ENCODE measurements at regions not wholly inside any gene's neighbourhood (a gene's known extent, or its start where the extent isn't known, plus 50 kb on each side); places are given as distances from the start of the nearest gene placed in this dataset.

DNA sequence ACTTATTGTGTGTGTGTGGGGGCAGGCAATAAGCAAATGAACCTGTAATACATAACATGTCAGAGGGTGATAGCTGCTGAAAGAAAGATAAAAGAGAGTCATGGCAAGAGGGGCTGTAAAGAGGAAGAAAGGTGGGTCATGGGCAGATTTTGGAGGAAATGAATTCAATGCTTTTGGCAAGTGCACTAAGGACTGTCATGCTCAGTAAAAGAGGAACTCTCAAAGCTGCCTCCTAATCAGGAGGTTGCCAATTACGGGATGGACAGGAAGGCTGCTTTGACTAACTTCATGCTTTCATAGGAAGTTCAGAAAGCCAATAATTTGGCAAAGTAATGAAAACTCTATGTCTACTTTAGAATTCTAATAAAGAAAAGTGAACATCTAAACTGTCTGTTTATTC, 401.2 kb downstream of the SH2D4B start:
- WGBS, 5 donors, result 47 to 67% (median 53%) methylated on average over 1 of the region's 1 CpG
- no peak for DNase-seq
- TF ChIP-seq POLR2A (IDR thresholded peaks at IDR 0.05), result no peak

DNA sequence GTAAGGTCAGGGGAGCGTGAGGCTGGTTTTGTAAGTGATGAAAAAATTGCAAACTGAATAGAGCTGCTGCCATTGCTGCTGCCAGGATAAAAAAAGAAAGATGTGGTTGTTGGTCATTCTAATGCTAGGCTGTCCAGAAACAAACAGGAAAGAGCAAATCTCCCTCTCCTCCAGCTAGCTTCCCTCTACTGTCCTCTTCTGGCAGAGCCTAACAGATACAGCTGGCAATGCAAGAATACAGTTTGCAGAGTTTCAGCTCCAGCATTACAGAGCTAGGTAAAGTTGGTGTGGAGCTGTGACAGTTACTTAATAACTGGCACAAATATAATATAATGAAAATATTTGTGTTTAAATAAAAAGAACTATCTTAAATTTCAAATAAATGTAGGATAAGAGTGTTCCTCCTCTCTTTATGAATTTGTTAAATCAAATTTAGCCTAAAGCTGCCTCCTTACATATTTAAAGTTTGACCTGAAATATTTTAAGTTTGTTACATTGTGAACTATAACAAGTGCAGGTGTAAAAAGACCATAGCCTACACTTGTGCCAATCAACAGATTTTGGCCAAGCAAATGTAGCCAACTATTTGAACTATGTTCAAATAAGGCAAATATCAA, 407.7 kb downstream of the SH2D4B start:
- no peaks in the 10 kb centered on the region for H3K36me3 ChIP-seq

More for the DNA sequence above, 401.2 kb downstream of the SH2D4B start:
- no peak overlapping the region for H3K4me3 ChIP-seq
- no peaks in the 10 kb centered on the region for H3K9me3 ChIP-seq
- no peaks in the 10 kb centered on the region for H3K27me3 ChIP-seq
- intact Hi-C loops (cut with DNase I; ENCODE audit: low total_unique reads), result no loop called here
- no peaks in the 10 kb centered on the region for H3K36me3 ChIP-seq
- no peaks in the 10 kb centered on the region for H3K4me1 ChIP-seq
- no peak overlapping the region for H3K27ac ChIP-seq

DNA sequence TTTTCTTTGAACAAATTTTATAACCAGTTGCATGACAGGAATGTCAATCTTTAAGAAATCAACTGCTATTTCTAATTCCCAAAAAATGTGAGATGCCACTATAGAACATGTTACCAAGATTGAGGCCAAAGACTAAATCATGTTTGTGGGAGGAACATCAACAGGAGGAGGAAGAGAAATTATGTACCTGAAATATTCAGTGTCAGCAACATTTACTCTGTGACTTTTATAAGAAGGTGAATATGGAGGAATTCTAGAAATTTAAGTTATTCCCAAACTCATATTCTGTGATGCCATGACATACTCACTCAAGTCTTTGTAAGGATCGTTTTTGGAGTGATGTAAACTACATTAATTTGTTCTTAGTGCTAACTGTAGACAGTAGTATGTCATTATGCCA, 408.4 kb downstream of the SH2D4B start:
- 32 to 44% (median 36%) methylated on average over 1 of the region's 1 CpG for WGBS, 5 donors
- no peaks in the 10 kb centered on the region for H3K36me3 ChIP-seq
- H3K9me3 ChIP-seq, result no peaks in the 10 kb centered on the region
- DNase-seq, result no peak
- TF ChIP-seq EP300 (IDR thresholded peaks at IDR 0.05) (no peak), POLR2AphosphoS5 (IDR thresholded peaks at IDR 0.05) (no peak), POLR2A (IDR thresholded peaks at IDR 0.05) (no peak)
- TF ChIP-seq, protein P1, sequence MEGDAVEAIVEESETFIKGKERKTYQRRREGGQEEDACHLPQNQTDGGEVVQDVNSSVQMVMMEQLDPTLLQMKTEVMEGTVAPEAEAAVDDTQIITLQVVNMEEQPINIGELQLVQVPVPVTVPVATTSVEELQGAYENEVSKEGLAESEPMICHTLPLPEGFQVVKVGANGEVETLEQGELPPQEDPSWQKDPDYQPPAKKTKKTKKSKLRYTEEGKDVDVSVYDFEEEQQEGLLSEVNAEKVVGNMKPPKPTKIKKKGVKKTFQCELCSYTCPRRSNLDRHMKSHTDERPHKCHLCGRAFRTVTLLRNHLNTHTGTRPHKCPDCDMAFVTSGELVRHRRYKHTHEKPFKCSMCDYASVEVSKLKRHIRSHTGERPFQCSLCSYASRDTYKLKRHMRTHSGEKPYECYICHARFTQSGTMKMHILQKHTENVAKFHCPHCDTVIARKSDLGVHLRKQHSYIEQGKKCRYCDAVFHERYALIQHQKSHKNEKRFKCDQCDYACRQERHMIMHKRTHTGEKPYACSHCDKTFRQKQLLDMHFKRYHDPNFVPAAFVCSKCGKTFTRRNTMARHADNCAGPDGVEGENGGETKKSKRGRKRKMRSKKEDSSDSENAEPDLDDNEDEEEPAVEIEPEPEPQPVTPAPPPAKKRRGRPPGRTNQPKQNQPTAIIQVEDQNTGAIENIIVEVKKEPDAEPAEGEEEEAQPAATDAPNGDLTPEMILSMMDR (IDR thresholded peaks at IDR 0.05), result no peak
- peaks cover 0 to 8% (median 0%) of the 10 kb centered on the region in 4 donors for H3K4me1 ChIP-seq
- intact Hi-C loops (cut with DNase I; ENCODE audit: low total_unique reads), result no loop called here
- H3K27me3 ChIP-seq, result no peaks in the 10 kb centered on the region
- no peak overlapping the region for H3K27ac ChIP-seq
- no peak overlapping the region for H3K4me3 ChIP-seq

More for the DNA sequence above, 407.7 kb downstream of the SH2D4B start:
- Histone ChIP-seq H3K4me1 (peaks cover 0 to 8% (median 0%) of the 10 kb centered on the region in 4 donors), H3K27me3 (no peaks in the 10 kb centered on the region), H3K4me3 (no peak overlapping the region), H3K9me3 (no peaks in the 10 kb centered on the region), H3K27ac (no peak overlapping the region)
- WGBS, 5 donors, result 23 to 79% (median 76%) methylated on average over 1 of the region's 1 CpG
- intact Hi-C loops (cut with DNase I; ENCODE audit: low total_unique reads), result no loop called here
- peak in 1 of 2 donors; percentile 69 for DNase-seq
- TF ChIP-seq, protein P1 (IDR thresholded peaks at IDR 0.05), result no peak
- no peak for TF ChIP-seq POLR2A (IDR thresholded peaks at IDR 0.05)

DNA sequence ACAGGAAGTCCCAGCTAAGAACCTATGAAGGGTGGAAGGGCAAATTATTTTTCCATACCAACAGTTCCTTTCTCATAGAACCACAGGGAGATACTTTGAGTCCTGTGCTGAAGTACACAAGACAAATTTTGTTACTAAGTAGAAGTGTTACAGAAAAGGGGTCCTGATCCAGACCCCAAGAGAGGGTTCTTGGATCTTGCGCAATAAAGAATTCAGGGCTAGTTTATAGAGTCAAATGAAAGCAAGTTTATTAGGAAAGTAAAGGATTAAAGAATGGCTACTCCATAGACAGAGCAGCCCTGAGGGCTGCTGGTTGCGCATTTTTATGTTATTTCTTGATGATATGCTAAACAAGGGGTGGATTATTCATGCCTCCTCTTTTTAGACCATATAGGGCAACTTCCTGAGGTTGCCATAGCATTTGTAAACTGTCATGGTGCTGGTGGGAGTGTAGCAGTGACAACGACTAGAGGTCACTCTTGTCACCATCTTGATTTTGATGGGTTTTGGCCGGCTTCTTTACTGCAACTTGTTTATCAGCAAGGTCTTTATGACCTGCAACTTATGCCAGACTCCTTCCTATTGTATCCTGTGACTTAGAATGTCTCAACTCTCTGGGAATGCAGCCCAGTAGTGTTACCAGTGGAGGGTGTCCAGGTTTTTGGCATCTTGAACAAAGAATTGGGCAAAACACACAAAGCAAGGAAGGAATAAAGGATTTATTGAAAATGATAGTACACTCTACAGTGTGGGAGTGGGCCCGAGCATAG, 409.4 kb downstream of the SH2D4B start:
- H3K27ac ChIP-seq, result no peak overlapping the region
- no peak overlapping the region for H3K4me3 ChIP-seq
- no peaks in the 10 kb centered on the region for H3K27me3 ChIP-seq
- no peak for DNase-seq
- intact Hi-C loops (cut with DNase I; ENCODE audit: low total_unique reads), result no loop called here
- H3K36me3 ChIP-seq, result no peaks in the 10 kb centered on the region
- 71 to 83% (median 76%) methylated on average over 5 of the region's 5 CpGs for WGBS, 5 donors
- TF ChIP-seq POLR2AphosphoS5 (IDR thresholded peaks at IDR 0.05), result no peak
- TF ChIP-seq POLR2A (IDR thresholded peaks at IDR 0.05), result no peak
- TF ChIP-seq EP300 (IDR thresholded peaks at IDR 0.05), result no peak
- TF ChIP-seq, protein P1 (IDR thresholded peaks at IDR 0.05), result no peak
- H3K4me1 ChIP-seq, result peaks cover 0 to 8% (median 0%) of the 10 kb centered on the region in 4 donors
- no peaks in the 10 kb centered on the region for H3K9me3 ChIP-seq

DNA sequence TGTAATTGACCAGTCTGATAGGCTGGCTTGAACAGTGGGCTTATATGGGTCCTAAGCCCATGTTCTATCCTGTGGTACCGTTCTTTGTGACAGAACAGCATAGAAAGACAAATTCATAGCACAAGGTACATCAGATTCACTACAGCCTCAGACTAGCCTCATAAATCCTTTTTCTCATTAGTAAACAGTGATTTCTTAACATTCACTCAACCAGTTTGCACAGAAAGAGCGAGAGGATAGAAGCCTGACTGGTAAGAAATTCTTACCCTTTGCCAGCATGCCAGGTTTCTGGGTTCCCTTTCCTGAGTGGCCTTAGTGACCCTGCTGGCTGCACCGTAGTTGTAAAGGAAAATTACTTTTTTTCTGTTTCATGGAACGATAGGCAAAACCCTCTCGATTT, 412.1 kb downstream of the SH2D4B start:
- H3K36me3 ChIP-seq, result no peaks in the 10 kb centered on the region
- H3K4me3 ChIP-seq, result no peak overlapping the region
- no peaks in the 10 kb centered on the region for H3K27me3 ChIP-seq
- TF ChIP-seq POLR2AphosphoS5 (IDR thresholded peaks at IDR 0.05) (no peak), POLR2A (IDR thresholded peaks at IDR 0.05) (no peak), EP300 (IDR thresholded peaks at IDR 0.05) (no peak)
- TF ChIP-seq, protein P1 (IDR thresholded peaks at IDR 0.05), result no peak
- H3K9me3 ChIP-seq, result no peaks in the 10 kb centered on the region
- intact Hi-C loops (cut with DNase I; ENCODE audit: low total_unique reads), result no loop called here
- H3K4me1 ChIP-seq, result peaks cover 0 to 8% (median 0%) of the 10 kb centered on the region in 4 donors
- H3K27ac ChIP-seq, result no peak overlapping the region
- 83 to 92% (median 85%) methylated on average over 5 of the region's 5 CpGs for WGBS, 5 donors
- DNase-seq, result no peak

Data from stomach (tissue), 8 donors.